Right lung (tissue), 2 donors: ENCODE measurements at regions not wholly inside any gene's neighbourhood (a gene's known extent, or its start where the extent isn't known, plus 50 kb on each side); places are given as distances from the start of the nearest gene placed in this dataset.
"Not testable (repeated sequence)": the region's sequence is repeated elsewhere in the genome, so short reads cannot be mapped to it uniquely, and the experiment has no call there.

ENCODE experiments used
- DNase-seq, 2 donors: peaks; one replicate each; pipeline ENCODE4 v3.0.0-alpha.2; 2013

DNA sequence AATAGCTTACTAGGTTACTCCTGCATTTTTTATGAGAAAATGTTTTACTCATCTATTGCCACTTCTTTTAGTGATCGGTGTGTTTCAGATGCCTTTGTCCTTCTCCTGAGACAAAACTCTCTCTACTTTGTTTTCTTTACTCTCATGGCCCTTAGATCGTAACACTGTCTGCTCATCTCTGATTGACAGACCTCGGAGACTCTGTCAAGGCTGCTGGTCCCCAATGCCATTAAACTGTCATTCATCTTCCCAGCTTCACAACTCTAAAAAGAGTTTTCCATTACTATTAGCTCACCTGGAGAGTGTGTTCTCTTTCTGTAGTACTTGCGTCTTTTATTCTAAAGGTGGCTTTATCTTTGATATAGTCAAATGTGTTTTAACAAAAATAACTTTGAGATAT is 765.2 kb downstream of the SLITRK1 start:
- no peak for DNase-seq

- not testable (repeated sequence) for DNase-seq
These were observed 780.6 kb downstream of the SLITRK1 start for GRCh38 chr13:83101574-83102247.

DNA sequence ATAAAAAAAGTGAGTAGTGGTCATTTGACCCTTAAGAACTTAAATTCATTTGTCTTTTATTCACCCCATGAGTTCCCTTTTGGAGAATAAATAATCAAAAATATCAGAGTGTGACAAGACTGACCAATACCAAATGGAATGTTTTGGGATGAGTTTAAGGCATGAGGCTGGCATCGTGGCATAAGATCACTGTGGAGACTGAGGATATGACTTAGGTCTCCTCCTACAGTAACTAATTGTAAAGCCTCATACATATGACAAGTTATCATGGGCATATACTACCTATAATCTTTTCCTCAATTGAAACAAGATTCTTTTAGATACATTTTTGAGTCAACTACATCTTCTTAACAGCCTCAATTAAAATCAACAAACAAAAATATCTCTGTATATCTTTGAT is 782.0 kb downstream of the SLITRK1 start:
- DNase-seq = no peak

DNA sequence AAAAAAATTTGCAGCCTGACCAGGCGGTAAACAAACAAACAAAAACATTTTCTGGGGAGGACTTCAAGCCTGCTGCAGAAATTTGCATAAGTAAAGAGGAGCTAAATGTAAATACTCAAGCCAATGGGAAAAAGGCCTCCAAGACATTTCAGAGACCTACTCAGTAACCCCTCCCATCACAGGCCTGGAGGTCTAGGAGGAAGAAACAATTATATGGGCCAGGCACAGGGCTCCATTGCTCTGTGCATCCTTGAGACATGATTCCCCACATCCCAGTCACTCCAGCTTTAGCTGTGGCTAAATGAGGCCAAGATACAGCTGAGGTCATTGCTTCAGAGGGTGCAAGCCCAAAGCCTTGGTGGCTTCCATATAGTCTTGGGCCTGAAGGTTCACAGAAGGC is 793.4 kb downstream of the SLITRK1 start:
- no peak for DNase-seq

DNA sequence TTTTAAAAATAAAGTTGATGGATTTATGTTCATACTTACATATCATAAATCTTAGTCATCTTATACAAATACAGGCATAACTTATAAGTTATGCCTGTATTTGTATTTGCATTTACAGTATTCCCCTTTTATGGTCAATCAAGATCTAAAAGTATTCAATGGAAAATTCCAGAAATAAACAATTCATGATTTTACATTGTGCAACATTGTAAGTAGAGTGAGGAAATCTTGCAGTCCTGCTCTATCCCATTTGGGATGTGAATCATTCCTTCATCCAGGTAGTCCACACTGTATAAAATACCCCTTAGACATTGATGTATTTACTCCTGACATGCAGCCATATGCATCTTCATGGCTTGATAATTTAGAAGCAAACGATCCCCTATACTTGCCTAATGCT is 795.3 kb downstream of the SLITRK1 start:
- DNase-seq = no peak

DNA sequence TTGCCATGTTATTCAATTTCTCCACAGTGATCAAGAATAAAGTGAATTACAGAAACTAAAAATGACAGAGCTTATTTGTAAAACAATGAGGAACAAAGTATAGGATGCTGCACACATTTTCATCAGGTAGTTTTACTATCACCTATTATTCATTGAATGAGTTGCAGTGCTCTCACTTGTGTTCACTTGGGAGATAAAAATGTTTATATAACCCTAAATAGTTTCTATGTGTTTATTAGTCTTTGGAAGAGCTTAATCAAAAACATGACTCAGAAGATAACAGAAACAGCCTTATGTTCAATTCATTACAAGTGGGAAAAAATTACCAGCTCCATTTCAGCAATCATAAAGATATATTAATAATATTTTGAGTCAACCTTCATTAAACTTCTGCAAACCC is 796.2 kb downstream of the SLITRK1 start:
- no peak for DNase-seq

DNA sequence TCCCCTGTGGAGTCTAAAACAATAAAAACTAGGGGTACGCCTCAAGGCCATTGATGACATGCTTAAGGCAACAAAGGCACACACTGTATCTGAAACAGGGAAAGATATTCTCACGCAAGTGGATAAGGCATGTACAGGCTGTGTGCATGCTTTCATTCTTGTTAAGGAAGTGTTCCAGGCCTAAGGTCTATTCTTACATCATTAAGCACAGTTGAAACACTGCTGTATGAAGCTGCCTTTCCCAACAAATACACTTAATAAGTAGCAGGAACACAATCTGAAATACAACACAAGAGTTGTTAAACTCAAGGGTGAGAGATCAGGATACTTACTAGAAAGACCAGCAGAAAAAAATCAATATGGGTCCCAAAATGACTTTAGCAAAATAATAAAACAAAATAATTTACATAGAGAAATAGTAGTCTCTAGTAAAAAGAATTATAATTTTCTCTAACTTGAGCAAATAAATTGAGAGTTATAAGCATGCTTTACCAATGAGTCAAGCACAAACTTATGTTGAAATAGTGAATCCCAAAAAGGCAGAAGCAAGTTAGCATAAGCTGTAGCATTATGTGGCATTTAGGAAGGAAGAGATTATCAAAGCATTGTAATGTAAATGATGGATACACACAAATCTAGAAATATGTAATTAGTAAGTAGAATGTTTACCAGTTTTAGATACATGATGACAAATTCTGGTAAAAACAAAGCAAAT is 796.9 kb downstream of the SLITRK1 start:
- no peak for DNase-seq

DNA sequence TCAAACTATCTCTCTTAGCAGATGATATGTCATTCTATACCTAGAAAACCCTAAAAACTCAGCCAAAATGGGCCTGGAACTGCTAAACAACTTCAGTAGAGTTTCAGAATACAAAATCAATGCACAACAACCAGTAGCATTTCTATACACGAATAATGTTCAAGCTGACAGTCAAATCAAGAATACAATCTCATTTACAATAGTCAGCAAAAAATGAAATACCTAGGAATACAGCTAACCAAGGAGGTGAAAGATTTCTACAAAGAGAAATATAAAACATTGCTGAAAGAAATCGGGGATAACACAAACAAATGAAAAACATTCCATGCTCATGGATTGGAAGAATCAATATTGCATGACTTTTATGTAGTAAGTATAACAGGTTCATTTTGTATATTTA is 804.8 kb downstream of the SLITRK1 start:
- DNase-seq = no peak

DNA sequence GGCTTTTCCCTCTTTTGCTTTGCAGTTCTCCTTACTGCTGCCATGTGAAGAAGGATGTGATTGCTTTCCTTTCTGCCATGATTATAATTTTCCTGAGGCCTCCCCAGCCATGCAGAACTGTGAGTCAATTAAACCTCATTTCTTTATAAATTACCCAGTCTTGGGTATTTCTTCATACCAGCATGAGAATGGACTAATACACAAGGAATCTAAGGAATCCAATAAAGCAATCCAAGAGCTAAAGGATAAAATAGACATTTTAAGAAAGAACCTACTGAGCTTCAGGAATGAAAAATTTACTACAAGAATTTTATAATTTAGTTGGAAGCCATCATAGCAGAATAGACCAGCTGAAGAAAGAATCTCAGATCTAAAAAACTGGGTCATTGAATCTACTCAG is 808.3 kb downstream of the SLITRK1 start:
- DNase-seq = not testable (repeated sequence)

DNA sequence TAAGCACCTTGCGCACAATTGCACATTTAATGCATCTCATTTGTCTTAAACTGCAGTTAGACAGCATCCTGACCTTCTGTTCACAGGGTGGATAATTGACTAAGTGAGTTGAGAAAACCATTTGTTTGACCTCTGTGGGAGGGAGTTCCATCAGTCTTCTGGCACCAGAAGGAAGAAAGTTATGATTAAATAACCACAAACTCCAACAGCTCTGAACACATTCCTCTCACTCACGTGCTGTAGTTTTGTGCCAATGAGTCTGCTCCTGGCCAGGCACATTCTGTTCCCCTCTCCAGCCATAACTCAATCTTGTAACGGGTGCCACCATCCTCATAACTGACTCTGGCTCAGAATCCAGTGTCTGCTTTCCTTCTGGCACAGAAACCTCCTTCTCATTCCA is 817.2 kb downstream of the SLITRK1 start:
- DNase-seq = peak in 1 of 2 donors; percentile 2

- no peak for DNase-seq
These were observed 825.2 kb downstream of the SLITRK1 start for GRCh38 chr13:83057119-83057518.

GRCh38 chr13:83056269-83056668 is 826.0 kb downstream of the SLITRK1 start:
- no peak for DNase-seq

DNA sequence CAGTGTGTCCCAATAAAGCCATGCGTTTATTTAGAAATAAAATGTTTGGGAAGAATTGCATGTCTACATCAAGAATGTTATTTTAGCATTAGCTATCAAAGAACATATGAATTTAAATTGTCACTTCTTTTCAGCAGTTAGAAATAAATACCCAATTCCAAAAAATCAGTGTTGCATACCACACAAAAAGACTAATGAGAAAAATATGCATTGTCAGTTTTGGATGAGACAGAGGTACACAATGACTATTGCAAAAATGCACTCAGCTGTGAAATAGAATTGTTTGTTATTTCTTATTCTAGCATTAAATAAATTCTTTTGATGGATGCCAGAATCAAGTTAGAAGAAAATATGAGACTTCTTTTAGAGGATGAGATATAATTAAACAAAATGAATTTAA is 833.9 kb downstream of the SLITRK1 start:
- DNase-seq = no peak

- no peak for DNase-seq
These were observed 857.2 kb downstream of the SLITRK1 start for GRCh38 chr13:83024955-83025594.

- DNase-seq = no peak
These were observed 858.0 kb downstream of the SLITRK1 start for GRCh38 chr13:83024232-83024631.

GRCh38 chr13:83019986-83020385 is 862.3 kb downstream of the SLITRK1 start:
- no peak for DNase-seq

DNA sequence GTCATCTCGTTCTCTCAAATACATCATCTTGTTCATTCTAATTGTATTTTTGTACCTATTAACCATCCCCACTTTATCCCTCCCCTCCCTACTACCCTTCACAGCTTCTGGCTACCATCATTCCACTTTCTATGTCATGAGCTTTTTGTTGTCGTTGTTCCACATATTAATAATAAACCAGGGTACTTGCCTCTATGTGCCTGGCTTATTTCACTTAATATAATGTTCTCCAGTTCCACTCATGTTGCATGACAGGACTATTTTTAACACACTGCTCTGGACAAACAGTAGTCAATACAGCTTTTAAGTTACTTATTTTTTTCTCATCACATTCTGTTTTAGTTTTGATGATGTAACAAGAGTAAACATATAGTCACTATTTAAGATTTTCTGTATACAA is 872.3 kb downstream of the SLITRK1 start:
- DNase-seq = no peak

DNA sequence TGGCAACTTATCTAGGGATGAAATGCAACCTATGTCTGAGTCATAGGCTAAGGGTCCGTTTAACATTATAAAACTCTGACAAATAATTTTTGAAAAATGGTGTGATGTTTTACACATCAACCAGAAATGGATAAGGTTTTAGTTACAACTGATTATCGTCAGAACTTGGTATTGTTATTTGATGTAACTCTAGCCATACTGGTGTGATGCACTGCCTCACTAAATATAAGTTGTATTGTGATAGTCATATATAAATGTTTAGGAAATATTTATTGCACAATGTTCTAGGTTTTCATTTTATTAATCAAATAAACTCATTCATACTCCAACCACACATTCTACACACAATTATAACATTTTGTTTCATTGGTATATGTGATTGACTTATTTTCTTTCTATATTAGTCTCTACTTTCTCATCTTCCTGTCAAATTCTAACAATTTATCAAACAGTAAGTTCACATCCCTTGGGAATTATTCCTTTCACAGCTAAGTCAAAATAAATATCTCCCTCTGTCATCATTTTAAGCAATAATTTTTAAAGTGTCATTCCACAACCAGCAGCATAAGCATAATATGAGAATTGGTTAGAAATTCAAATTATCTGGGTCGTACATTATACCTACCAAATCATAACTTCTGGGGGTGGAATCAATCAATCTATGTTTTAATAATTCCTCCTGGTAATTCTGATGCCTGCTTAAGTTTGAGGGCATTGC is 873.9 kb downstream of the SLITRK1 start:
- no peak for DNase-seq

GRCh38 chr13:83007226-83007625 is 875.0 kb downstream of the SLITRK1 start:
- no peak for DNase-seq

DNA sequence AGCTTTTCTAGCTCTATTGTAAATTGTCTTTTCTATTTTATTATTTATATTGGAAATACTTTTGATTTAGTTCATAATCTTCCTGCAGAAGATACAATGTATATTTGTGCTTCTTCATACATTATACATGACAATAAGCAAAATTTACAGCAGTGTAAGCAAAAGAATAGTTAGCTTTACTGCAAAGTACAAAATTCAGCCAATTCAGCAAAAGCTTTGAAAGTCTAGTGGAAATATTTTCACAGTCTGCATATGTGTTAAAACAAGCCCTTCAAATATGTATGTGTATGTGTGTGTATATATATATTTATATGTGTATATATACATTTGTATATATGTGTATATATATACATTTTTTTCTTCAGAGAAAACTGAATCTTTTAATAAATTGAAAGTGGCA is 879.1 kb downstream of the SLITRK1 start:
- DNase-seq = no peak

DNA sequence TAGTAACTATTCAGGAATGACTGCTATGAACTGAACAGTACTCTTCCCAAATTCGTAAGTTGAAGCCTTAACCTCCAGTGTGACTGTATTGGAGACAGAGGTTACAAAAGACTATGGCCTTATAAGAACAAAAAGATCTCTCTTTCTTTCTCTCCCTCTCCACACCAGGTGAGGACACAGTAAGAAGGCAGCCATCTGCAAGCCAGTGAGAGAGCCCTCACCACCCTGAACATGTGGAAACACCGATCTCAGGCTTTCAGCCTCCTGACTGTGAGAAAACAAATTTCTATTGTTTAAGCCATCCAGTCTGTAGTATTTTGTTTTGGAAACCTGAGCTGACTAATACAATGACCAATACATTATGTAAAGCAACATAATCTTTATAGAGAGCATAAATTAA is 888.9 kb downstream of the SLITRK1 start:
- no peak for DNase-seq

- no peak for DNase-seq
These were observed 905.8 kb downstream of the SLITRK1 start for GRCh38 chr13:82976499-82976898.
